Smooth muscle cell (in vitro differentiated cells): ENCODE measurements at regions not wholly inside any gene's neighbourhood (a gene's known extent, or its start where the extent isn't known, plus 50 kb on each side); places are given as distances from the start of the nearest gene placed in this dataset.
"Not testable (repeated sequence)": the region's sequence is repeated elsewhere in the genome, so short reads cannot be mapped to it uniquely, and the experiment has no call there.

Experiments used
- DNase-seq: peaks from one replicate; lab custom pipeline; 2025; ENCODE audit not compliant: unreplicated experiment; lab: John Stamatoyannopoulos, UW
- H2AFZ ChIP-seq: fragments of 200-600 bp; sonication (generic); 2 replicates; pipeline ENCODE4 v1.6.0; 2016; ENCODE audit warnings: antibody characterized with exemption, low read depth, mild to moderate bottlenecking
- H3F3A ChIP-seq: fragments of 200-600 bp; sonication (generic); 2 replicates; pipeline ENCODE4 v1.6.0; 2017; ENCODE audit warnings: antibody characterized with exemption, low read depth
- H3K27ac ChIP-seq: fragments of 200-600 bp; sonication (generic); 2 replicates; pipeline ENCODE4 v1.5.1; 2016; ENCODE audit warnings: low read depth, mild to moderate bottlenecking
- H3K27me3 ChIP-seq: fragments of 200-600 bp; sonication (generic); 2 replicates; pipeline ENCODE4 v1.6.1; 2016; ENCODE audit warnings: low read depth, mild to moderate bottlenecking
- H3K36me3 ChIP-seq: fragments of 200-600 bp; sonication (generic); 2 replicates; pipeline ENCODE4 v1.5.1; 2016; ENCODE audit warnings: low read depth
- H3K4me1 ChIP-seq: fragments of 200-600 bp; sonication (generic); 2 replicates; pipeline ENCODE4 v1.5.1; 2016; ENCODE audit warnings: low read depth
- H3K4me2 ChIP-seq: fragments of 200-600 bp; sonication (generic); 2 replicates; pipeline ENCODE4 v1.6.0; 2016; ENCODE audit warnings: mild to moderate bottlenecking
- H3K4me3 ChIP-seq: fragments of 200-600 bp; sonication (generic); 2 replicates; pipeline ENCODE4 v1.5.1; 2016; ENCODE audit warnings: mild to moderate bottlenecking
- H3K79me2 ChIP-seq: fragments of 200-600 bp; sonication (generic); 2 replicates; pipeline ENCODE4 v1.6.0; 2016; ENCODE audit warnings: low read depth, mild to moderate bottlenecking
- H3K9ac ChIP-seq: fragments of 200-600 bp; sonication (generic); 2 replicates; pipeline ENCODE4 v1.6.0; 2016; ENCODE audit warnings: low read depth
- H3K9me3 ChIP-seq: fragments of 200-600 bp; sonication (generic); replicated peaks from 2 replicates; pipeline ENCODE4 v1.5.1; 2016; ENCODE audit warnings: low read depth
- H4K20me1 ChIP-seq: fragments of 200-600 bp; sonication (generic); 2 replicates; pipeline ENCODE4 v1.6.0; 2016; ENCODE audit warnings: low read depth
- WGBS: methylation state at CpG from one replicate; pipeline ENCODE4 v1.1.7; 2016; ENCODE audit warnings: low lambda C conversion rate; 5-methylcytosine and 5-hydroxymethylcytosine counted together
- TF ChIP-seq, protein P1 (sequence below): fragments of 200-600 bp; sonication (generic); IDR thresholded peaks from 2 replicates; pipeline ENCODE4 v1.5.1; 2017; ENCODE audit warnings: borderline replicate concordance, mild to moderate bottlenecking, antibody characterized with exemption; ENCODE audit not compliant: insufficient read depth, poor library complexity, severe bottlenecking

DNA sequence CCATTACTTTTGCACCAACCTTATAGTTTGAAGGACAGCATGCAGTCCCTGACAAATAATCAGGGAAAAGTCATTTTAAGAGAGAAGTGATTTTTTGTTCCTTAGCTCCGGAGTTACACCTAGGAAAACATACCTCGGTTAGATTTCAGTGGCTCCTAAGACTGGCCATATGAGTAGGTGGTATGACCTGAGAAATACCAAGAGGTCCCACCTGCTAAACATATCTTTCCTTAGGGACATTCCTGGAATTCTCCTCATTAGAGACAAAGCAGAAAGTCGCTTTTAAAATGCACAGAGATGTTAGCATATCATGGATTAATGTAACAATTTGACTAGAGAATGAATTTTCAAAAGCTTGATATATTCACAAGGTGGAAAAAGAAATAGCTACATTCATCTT is 84.2 kb upstream of the RNPC3 start:
- H3K4me3 ChIP-seq = no peak overlapping the region
- H3K4me2 ChIP-seq = no peak overlapping the region
- no peaks in the 10 kb centered on the region for H3K27me3 ChIP-seq
- no peaks in the 10 kb centered on the region for H4K20me1 ChIP-seq
- H3K9ac ChIP-seq = no peak overlapping the region
- H2AFZ ChIP-seq = no peak overlapping the region
- H3K36me3 ChIP-seq = no peaks in the 10 kb centered on the region
- DNase-seq = no peak
- no peak overlapping the region for H3K27ac ChIP-seq
- no peaks in the 10 kb centered on the region for H3K9me3 ChIP-seq
- no peaks in the 10 kb centered on the region for H3K79me2 ChIP-seq
- TF ChIP-seq, protein P1, sequence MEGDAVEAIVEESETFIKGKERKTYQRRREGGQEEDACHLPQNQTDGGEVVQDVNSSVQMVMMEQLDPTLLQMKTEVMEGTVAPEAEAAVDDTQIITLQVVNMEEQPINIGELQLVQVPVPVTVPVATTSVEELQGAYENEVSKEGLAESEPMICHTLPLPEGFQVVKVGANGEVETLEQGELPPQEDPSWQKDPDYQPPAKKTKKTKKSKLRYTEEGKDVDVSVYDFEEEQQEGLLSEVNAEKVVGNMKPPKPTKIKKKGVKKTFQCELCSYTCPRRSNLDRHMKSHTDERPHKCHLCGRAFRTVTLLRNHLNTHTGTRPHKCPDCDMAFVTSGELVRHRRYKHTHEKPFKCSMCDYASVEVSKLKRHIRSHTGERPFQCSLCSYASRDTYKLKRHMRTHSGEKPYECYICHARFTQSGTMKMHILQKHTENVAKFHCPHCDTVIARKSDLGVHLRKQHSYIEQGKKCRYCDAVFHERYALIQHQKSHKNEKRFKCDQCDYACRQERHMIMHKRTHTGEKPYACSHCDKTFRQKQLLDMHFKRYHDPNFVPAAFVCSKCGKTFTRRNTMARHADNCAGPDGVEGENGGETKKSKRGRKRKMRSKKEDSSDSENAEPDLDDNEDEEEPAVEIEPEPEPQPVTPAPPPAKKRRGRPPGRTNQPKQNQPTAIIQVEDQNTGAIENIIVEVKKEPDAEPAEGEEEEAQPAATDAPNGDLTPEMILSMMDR = no peak
- H3K4me1 ChIP-seq = no peaks in the 10 kb centered on the region
- 57% methylated on average over 3 of the region's 3 CpGs for WGBS
- H3F3A ChIP-seq = no peaks in the 10 kb centered on the region

DNA sequence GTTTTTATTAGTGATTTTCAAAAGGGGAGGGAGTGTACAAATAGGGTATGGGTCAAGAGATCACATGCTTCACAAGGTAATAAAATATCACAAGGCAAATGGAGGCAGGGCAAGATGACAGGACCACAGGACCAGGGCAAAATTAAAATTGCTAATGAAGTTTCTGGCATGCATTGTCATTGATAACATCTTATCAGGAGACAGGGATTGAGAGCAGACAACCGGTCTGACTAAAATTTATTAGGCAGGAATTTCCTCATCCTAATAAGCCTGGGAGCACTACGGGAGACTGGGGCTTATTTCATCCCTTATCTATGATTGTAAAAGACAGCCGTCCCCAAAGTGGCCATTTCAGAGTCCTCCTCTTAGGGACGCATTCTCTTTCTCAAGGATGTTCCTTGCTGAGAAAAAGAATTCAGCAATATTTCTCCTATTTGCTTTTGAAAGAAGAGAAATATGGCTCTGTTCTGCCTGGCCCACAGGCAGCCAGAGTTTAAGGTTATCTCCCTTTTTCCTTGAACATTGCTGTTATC is 88.9 kb upstream of the RNPC3 start:
- DNase-seq, H3K4me3 ChIP-seq, H2AFZ ChIP-seq, H3F3A ChIP-seq, H3K27me3 ChIP-seq, H3K36me3 ChIP-seq, H3K9ac ChIP-seq, H3K27ac ChIP-seq, H3K4me2 ChIP-seq, H3K79me2 ChIP-seq, H3K9me3 ChIP-seq, H3K4me1 ChIP-seq, H4K20me1 ChIP-seq: not testable (repeated sequence)
- 20% methylated on average over 4 of the region's 4 CpGs for WGBS

DNA sequence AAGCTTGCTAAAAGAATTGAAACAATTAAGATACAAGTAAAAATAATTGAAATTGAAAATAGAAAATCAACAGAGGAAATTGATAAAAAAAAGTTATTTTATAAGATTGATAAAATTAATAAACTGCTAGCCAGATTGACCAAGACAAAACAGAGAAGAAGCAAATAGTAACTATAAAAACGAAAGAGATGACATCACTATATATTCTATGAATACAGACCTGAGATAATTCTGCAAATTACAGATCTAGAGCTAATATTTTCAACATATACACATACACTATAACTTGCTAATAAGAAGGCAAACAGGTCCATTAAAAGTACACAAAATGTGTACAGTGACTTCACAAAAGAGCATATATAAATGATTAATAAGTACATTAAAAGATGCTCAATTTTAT is 90.1 kb upstream of the RNPC3 start:
- Histone ChIP-seq H3K9ac (no peak overlapping the region), H3K36me3 (no peaks in the 10 kb centered on the region), H4K20me1 (no peaks in the 10 kb centered on the region), H3K9me3 (no peaks in the 10 kb centered on the region), H2AFZ (no peak overlapping the region), H3F3A (no peaks in the 10 kb centered on the region), H3K27me3 (no peaks in the 10 kb centered on the region), H3K4me1 (no peaks in the 10 kb centered on the region), H3K4me2 (no peak overlapping the region), H3K27ac (no peak overlapping the region), H3K4me3 (no peak overlapping the region), H3K79me2 (no peaks in the 10 kb centered on the region)
- TF ChIP-seq, protein P1 = no peak
- 81% methylated on average over 1 of the region's 1 CpG for WGBS
- no peak for DNase-seq

DNA sequence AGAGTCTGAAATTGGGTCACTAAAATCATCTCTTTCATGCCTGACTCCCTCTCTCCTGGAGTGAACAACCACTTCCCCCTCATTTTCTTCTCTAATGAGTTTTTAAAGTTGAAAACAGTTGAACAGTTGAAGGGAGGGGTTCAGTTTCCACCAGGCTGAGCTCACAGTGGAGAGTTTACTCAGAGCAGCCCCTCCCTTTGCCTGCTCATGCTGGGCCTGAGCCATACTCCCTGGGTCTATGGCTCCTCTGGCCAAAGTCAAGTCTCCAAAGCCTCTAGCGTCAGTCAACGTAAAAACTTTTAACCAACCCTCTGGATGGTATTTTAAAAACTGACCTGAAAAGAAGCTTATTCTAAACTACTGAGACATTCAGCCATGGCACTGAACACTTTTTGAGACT is 100.8 kb upstream of the RNPC3 start:
- Histone ChIP-seq H3K79me2 (no peaks in the 10 kb centered on the region), H3K9me3 (no peaks in the 10 kb centered on the region), H3F3A (no peaks in the 10 kb centered on the region), H3K36me3 (no peaks in the 10 kb centered on the region), H3K4me2 (no peak overlapping the region), H2AFZ (no peak overlapping the region), H3K27ac (no peak overlapping the region), H3K4me3 (no peak overlapping the region), H3K4me1 (no peaks in the 10 kb centered on the region), H3K27me3 (no peaks in the 10 kb centered on the region), H3K9ac (no peak overlapping the region), H4K20me1 (no peaks in the 10 kb centered on the region)
- 92% methylated on average over 2 of the region's 2 CpGs for WGBS
- TF ChIP-seq, protein P1 = no peak
- DNase-seq = no peak
